ENCODE measurements at regions not wholly inside any gene's neighbourhood (a gene's known extent, or its start where the extent isn't known, plus 50 kb on each side); places are given as distances from the start of the nearest gene placed in this dataset.

DNA sequence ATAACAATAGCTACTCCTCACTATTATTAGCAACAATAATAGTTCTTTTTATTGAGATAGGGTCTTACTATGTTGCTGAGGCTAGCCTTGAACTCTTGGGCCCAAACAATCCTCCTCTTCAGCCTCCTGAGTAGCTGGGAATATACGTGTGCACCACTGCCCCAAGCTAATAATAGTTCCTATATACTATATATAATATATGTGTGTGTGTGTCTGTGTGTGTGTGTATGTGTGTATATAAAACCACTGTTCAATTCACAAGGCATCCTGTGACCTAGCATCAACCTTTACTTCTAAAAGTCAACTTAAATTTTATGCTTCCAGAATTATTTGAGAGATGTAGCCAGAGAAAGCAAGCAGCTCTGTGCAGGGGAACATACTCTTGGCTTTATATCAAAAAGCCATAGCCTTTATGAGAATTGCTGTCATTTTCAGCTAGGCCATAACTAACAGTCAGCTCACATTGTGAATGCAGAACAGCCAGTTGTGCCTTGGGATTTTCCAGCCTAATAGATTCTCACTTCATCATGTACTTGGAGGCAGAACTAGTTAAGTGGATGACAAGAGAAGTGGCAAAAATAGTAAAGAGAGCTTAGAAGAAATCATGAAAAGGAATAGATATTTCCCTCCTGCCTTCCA lies 665.5 kb downstream of the NYAP2 start:
- DNase-seq = no peak

GRCh38 chr2:226063704-226064440 lies 664.4 kb downstream of the NYAP2 start:
- no peak for DNase-seq

DNA sequence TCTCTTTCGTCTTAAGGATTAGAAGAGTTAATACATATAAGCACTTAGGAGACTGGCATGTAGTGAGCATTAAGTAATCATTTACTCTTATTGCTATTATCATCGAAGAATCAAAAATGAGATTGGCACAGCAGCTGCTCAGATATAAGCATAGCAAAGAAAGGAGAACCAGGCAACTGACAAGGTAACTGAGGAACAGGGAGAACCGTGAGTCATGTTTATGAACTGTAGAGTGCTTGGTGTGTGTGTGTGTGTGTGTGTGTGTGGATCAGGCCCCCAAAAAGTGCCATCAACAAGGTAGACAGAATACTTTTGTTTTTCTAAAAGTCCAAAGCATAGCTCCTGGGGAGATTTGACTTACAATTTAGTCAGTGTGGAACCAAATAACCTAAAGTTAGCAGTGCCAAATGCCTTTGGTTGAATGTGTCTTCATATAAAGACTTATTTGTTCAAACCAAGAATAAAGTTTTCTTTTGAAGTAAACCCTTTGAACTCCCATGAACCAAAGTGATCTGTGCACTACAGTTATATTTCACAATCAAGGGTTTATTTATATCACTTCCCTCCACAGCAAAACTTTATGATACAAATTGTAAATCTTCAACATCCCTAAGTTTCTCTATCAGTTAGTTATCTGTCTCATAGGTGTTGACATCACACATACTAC lies 660.6 kb downstream of the NYAP2 start:
- DNase-seq = no peak

- no peak for DNase-seq
Measured at GRCh38 chr2:226057914-226058313, 658.4 kb downstream of the NYAP2 start.

GRCh38 chr2:226057365-226057764 lies 657.9 kb downstream of the NYAP2 start:
- DNase-seq = no peak

DNA sequence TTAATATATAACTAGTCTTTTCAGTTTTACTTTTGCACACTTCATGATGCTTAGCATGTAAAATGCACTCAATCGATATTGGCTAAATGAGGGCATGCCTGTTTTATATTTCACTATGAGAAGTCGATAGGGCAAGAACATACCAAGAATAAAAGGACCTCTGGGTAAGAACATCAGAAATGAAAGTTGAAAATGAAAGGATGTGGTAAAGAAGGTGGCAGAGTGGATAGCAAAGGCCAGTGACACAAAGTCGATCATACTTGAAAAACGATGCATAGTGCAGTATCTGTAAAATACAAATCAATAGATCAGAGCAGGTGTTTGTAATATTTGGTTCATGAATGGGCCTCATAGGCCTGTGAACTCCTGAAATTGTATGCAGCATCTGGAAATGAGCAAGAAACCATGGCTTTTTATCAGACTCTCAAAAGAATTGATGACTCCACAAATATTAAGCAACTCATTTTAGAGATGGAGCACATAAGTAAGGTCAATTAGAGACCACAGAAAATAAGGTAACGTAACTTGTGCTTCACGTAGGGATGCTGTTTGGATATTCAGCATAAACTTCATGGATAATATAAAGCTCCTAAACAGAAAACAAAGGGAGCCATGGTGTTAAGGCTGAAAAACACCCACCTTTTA lies 653.4 kb downstream of the NYAP2 start:
- no peak for DNase-seq

GRCh38 chr2:226050822-226051221 lies 651.3 kb downstream of the NYAP2 start:
- no peak for DNase-seq

- DNase-seq = no peak
Measured at GRCh38 chr2:226048611-226049010, 649.1 kb downstream of the NYAP2 start.

- DNase-seq = no peak
Measured at GRCh38 chr2:226045080-226045479, 645.6 kb downstream of the NYAP2 start.

DNA sequence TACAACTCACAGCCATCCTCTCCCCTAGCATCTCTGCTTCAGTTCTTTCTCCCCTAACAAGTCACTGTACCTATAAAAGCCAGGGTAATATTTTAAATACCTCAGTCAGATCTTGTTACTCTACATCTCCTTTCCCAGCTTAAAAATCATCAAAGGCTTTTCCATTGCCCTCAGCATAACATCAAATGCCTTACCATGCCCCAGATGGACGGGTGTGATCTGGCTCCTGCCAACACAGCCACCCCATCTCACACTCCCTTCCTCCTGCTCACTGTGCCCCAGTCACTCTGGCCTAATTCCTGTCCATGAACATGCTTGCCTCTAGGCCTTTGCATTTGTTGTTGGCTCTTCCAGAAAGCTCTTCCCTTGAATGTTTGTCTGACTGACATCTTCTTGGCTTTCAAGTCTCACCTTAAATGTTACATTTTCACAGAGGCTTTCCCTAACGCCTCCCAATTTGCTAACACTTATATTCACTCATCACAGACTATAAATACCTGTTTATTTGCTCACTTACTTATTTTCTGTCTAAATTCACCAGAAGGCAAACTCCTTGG lies 640.9 kb downstream of the NYAP2 start:
- DNase-seq = no peak

- DNase-seq = no peak
Measured at GRCh38 chr2:226037526-226037925, 638.0 kb downstream of the NYAP2 start.

DNA sequence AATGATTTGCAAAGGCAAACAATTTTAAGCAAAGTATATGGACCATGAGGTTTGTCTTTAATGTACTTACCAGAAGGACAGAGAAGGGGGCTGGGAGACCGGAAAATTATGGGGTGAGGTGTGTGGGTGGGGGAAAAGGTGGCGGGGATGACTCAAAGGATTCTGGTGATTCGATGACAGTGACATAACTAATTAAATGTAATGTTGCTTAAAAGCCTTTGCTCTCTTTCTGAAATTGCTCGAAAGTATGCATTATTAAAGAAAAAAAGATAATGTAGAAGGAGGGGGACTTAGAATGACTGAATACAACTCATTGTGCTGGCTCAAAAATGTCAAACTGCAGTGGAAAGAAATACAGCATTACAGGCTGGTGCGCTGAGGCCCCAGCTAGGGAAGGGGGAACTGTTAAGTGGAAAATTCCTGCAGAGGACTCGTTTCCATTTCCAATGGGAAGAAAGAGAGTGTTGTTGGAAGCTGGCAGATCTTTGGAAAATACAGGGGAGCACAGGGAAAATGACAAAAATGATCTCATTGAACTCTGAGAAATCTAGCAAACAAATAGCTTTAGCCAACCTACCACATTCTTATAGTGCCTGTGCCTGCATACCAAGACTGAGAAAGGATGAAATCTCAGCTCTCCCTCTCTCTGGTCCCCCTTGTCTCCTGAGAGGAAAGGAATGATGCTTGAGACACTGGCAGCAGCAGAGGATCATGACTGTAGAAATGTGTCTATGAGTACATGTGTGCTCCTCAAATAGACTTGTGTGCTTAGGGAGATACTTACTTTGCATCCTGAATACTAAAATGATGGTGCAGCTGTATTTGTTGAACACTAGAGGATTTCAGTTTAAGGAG lies 632.4 kb downstream of the NYAP2 start:
- DNase-seq = no peak

GRCh38 chr2:226030788-226031646 lies 631.5 kb downstream of the NYAP2 start:
- no peak for DNase-seq

DNA sequence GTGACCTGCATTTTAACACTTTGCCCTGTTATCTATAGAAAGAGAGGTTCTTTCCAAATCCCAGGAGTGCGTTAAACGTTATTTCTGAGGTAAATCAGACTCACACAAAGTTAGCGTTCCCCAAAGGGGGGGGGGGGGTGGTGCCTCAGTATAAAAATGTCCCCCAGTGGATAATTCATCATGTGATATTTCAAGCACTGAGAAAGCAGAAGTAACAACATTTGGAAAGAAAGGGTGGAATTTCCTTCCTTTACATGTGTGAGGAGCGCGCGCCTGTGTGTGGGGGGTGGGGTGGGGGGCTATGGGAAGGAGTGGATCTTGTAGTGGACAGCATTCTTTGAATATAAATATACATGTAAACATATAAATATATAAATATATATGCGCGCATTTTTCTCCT lies 630.9 kb downstream of the NYAP2 start:
- DNase-seq = no peak

DNA sequence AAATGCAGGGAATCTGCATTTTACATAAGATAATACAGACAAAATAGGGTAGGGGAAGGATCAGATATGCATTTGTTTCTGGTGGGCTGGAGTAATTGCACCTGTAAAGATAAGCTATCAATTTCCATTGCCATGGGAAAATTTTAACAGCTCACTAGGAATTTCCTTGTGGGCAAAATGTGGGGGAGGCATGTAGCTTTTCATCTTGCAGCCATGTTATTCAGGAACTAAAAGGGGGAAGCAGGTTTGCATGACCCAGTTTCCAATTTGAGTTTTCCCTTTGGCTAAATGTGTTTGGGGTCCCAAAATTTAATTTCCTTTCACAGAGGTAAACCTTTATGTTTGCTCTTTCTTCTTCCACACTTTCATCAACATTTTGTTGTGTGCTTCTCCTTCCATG lies 624.4 kb downstream of the NYAP2 start:
- DNase-seq = no peak

DNA sequence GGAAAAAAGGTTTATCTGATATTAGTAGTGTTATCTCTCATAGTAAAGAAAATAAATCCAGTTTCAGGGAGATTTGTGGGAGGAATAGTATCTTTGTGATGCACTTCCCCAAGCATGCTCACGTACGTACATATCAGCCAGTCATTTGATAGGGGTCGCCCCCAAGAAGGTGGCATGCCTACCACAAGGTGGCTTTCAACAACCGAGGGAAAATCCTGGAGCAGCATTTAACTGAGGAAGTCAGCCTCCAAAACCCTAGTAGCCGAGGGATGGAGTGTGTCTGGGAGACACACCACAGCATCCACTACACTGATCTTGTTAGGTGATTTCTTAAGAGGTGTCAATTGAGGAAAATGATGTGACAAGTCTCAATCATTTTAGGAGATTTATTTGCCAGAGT lies 623.9 kb downstream of the NYAP2 start:
- DNase-seq = no peak

- no peak for DNase-seq
Measured at GRCh38 chr2:226020956-226021355, 621.4 kb downstream of the NYAP2 start.

GRCh38 chr2:226020176-226020575 lies 620.7 kb downstream of the NYAP2 start:
- no peak for DNase-seq

- no peak for DNase-seq
Measured at GRCh38 chr2:226018641-226019040, 619.1 kb downstream of the NYAP2 start.

GRCh38 chr2:226017537-226017936 lies 618.0 kb downstream of the NYAP2 start:
- no peak for DNase-seq

DNA sequence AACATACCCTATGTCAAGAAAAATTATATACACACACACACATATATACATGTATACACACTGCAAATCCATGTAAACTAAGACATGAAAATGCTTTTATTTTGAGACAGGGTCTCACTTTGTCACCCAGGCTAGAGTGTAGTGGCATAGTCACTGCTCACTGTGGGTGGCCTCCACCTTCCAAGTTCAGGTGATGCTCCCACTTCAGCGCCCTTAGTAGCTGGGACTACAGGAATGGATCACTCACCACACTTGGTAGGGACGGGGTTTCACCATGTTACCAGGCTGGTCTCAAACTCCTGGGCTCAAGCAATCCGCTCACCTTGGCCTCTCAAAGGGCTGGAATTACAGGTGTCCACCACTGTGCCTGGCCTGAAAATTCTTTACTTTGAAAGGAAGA lies 617.6 kb downstream of the NYAP2 start:
- no peak for DNase-seq

Measured in CD4-positive, alpha-beta T cell treated with Interleukin-21 for 1 hour (primary cell).